ENCODE measurements at regions not wholly inside any gene's neighbourhood (a gene's known extent, or its start where the extent isn't known, plus 50 kb on each side); places are given as distances from the start of the nearest gene placed in this dataset.

GRCh38 chr11:42329929-42330565 is 870.6 kb upstream of the LRRC4C start:
- no peak overlapping the region for H3K27ac ChIP-seq
- no peaks in the 10 kb centered on the region for H3K4me1 ChIP-seq
- no peak for TF ChIP-seq POLR2A (IDR thresholded peaks at IDR 0.05)
- TF ChIP-seq CTCF (IDR thresholded peaks at IDR 0.05) = no peak
- no peak for TF ChIP-seq EP300 (IDR thresholded peaks at IDR 0.05)
- DNase-seq (ENCODE audit: low spot score in 2 of 2) = no peak
- peaks cover 0 to 7% (median 0%) of the 10 kb centered on the region in 4 donors for H3K9me3 ChIP-seq
- no peak overlapping the region for H3K4me3 ChIP-seq
- 65% methylated on average over 5 of the region's 5 CpGs for WGBS, 2 donors
- no peaks in the 10 kb centered on the region for H3K27me3 ChIP-seq
- no peaks in the 10 kb centered on the region for H3K36me3 ChIP-seq

- no peak overlapping the region for H3K27ac ChIP-seq
- WGBS, 2 donors = 45 to 53% methylated on average over 4 of the region's 4 CpGs
- TF ChIP-seq CTCF (IDR thresholded peaks at IDR 0.05) (no peak), EP300 (IDR thresholded peaks at IDR 0.05) (no peak), POLR2A (IDR thresholded peaks at IDR 0.05) (no peak)
- DNase-seq (ENCODE audit: low spot score in 2 of 2) = no peak
- no peaks in the 10 kb centered on the region for H3K27me3 ChIP-seq
- no peaks in the 10 kb centered on the region for H3K4me1 ChIP-seq
- H3K9me3 ChIP-seq = peaks cover 0 to 13% (median 0%) of the 10 kb centered on the region in 4 donors
- H3K4me3 ChIP-seq = no peak overlapping the region
- no peaks in the 10 kb centered on the region for H3K36me3 ChIP-seq
These were observed 878.5 kb upstream of the LRRC4C start for GRCh38 chr11:42337786-42338455.

- Histone ChIP-seq H3K27me3 (no peaks in the 10 kb centered on the region), H3K4me1 (no peaks in the 10 kb centered on the region), H3K27ac (no peak overlapping the region), H3K36me3 (no peaks in the 10 kb centered on the region), H3K9me3 (peaks cover 0 to 18% (median 0%) of the 10 kb centered on the region in 4 donors), H3K4me3 (no peak overlapping the region)
- WGBS, 2 donors = 93 to 96% methylated on average over 4 to 12 of the region's 25 CpGs
- no peak for TF ChIP-seq CTCF (IDR thresholded peaks at IDR 0.05)
- no peak for TF ChIP-seq POLR2A (IDR thresholded peaks at IDR 0.05)
- no peak for TF ChIP-seq EP300 (IDR thresholded peaks at IDR 0.05)
- DNase-seq (ENCODE audit: low spot score in 2 of 2) = no peak
These were observed 884.8 kb upstream of the LRRC4C start for GRCh38 chr11:42344204-42344792.

- Histone ChIP-seq H3K9me3 (peaks cover 0 to 6% (median 0%) of the 10 kb centered on the region in 4 donors), H3K36me3 (no peaks in the 10 kb centered on the region), H3K27me3 (no peaks in the 10 kb centered on the region), H3K4me1 (no peaks in the 10 kb centered on the region), H3K27ac (no peak overlapping the region), H3K4me3 (no peak overlapping the region)
- TF ChIP-seq POLR2A (IDR thresholded peaks at IDR 0.05) = no peak
- no peak for TF ChIP-seq EP300 (IDR thresholded peaks at IDR 0.05)
- TF ChIP-seq CTCF (IDR thresholded peaks at IDR 0.05) = no peak
- no peak for DNase-seq (ENCODE audit: low spot score in 2 of 2)
These were observed 886.5 kb upstream of the LRRC4C start for GRCh38 chr11:42345933-42346332.

- Histone ChIP-seq H3K4me1 (no peaks in the 10 kb centered on the region), H3K4me3 (no peak overlapping the region), H3K27ac (no peak overlapping the region), H3K36me3 (no peaks in the 10 kb centered on the region), H3K27me3 (no peaks in the 10 kb centered on the region), H3K9me3 (no peaks in the 10 kb centered on the region)
- no peak for DNase-seq (ENCODE audit: low spot score in 2 of 2)
- TF ChIP-seq POLR2A (IDR thresholded peaks at IDR 0.05) (no peak), EP300 (IDR thresholded peaks at IDR 0.05) (no peak), CTCF (IDR thresholded peaks at IDR 0.05) (no peak)
- 38 to 40% methylated on average over 2 of the region's 2 CpGs for WGBS, 2 donors
These were observed 904.2 kb upstream of the LRRC4C start for GRCh38 chr11:42363701-42364100.
